Stimulated activated naive CD8-positive, alpha-beta T cell treated with anti-CD3 and anti-CD28 coated beads, Interleukin-15, Interleukin-2, amounts not matched to agents 100 ng/mL and 50 ng/mL, for 24 hours (primary cell): ENCODE measurements at regions not wholly inside any gene's neighbourhood (a gene's known extent, or its start where the extent isn't known, plus 50 kb on each side); places are given as distances from the start of the nearest gene placed in this dataset.
"Not testable (repeated sequence)": the region's sequence is repeated elsewhere in the genome, so short reads cannot be mapped to it uniquely, and the experiment has no call there.

Source experiments
- H3K27ac Mint-ChIP-seq: one replicate; pipeline ENCODE4 v1.8.0; 2021; ENCODE audit warnings: mild to moderate bottlenecking, mixed read lengths
- H3K27me3 Mint-ChIP-seq: one replicate; pipeline ENCODE4 v1.8.0; 2021; ENCODE audit warnings: mixed read lengths
- H3K36me3 Mint-ChIP-seq: one replicate; pipeline ENCODE4 v1.8.0; 2021; ENCODE audit warnings: low read depth, mixed read lengths
- H3K4me1 Mint-ChIP-seq: one replicate; pipeline ENCODE4 v1.8.0; 2021; ENCODE audit warnings: low read depth, mixed read lengths
- H3K4me3 Mint-ChIP-seq: one replicate; pipeline ENCODE4 v1.8.0; 2021; ENCODE audit warnings: mild to moderate bottlenecking, mixed read lengths
- H3K9me3 Mint-ChIP-seq: one replicate; pipeline ENCODE4 v1.8.0; 2021; ENCODE audit warnings: mixed read lengths

- Mint-ChIP-seq H3K27me3 (peaks cover 19% of the 10 kb centered on the region), H3K4me1 (no peaks in the 10 kb centered on the region), H3K27ac (no peak overlapping the region), H3K36me3 (no peaks in the 10 kb centered on the region), H3K4me3 (no peak overlapping the region), H3K9me3 (no peaks in the 10 kb centered on the region)
Observed at GRCh38 chr11:69869311-69869939, 50.2 kb upstream of the FGF3 start.

- no peak overlapping the region for H3K27ac Mint-ChIP-seq
- H3K4me3 Mint-ChIP-seq: no peak overlapping the region
- H3K27me3 Mint-ChIP-seq: peaks cover 17% of the 10 kb centered on the region
- H3K9me3 Mint-ChIP-seq: no peaks in the 10 kb centered on the region
- H3K36me3 Mint-ChIP-seq: no peaks in the 10 kb centered on the region
- no peaks in the 10 kb centered on the region for H3K4me1 Mint-ChIP-seq
Observed at GRCh38 chr11:69870766-69871165, 51.5 kb upstream of the FGF3 start.

GRCh38 chr11:69873166-69874077 is 54.2 kb upstream of the FGF3 start:
- H3K36me3 Mint-ChIP-seq: no peaks in the 10 kb centered on the region

GRCh38 chr11:69874178-69874983 is 55.2 kb upstream of the FGF3 start:
- Mint-ChIP-seq H3K9me3 (no peaks in the 10 kb centered on the region), H3K4me3 (no peak overlapping the region), H3K36me3 (no peaks in the 10 kb centered on the region), H3K4me1 (no peaks in the 10 kb centered on the region), H3K27ac (no peak overlapping the region), H3K27me3 (peaks cover under 1% of the 10 kb centered on the region)

More at GRCh38 chr11:69873166-69874077, 54.2 kb upstream of the FGF3 start:
- Mint-ChIP-seq H3K4me3 (no peak overlapping the region), H3K9me3 (no peaks in the 10 kb centered on the region), H3K27ac (no peak overlapping the region), H3K27me3 (peaks cover 8% of the 10 kb centered on the region), H3K4me1 (no peaks in the 10 kb centered on the region)

GRCh38 chr11:69874984-69875624 is 55.9 kb upstream of the FGF3 start:
- H3K9me3 Mint-ChIP-seq: no peaks in the 10 kb centered on the region
- H3K4me3 Mint-ChIP-seq: no peak overlapping the region
- no peaks in the 10 kb centered on the region for H3K4me1 Mint-ChIP-seq
- H3K27me3 Mint-ChIP-seq: no peaks in the 10 kb centered on the region
- H3K36me3 Mint-ChIP-seq: no peaks in the 10 kb centered on the region
- H3K27ac Mint-ChIP-seq: no peak overlapping the region

- Mint-ChIP-seq H3K4me3 (no peak overlapping the region), H3K27ac (no peak overlapping the region), H3K27me3 (no peaks in the 10 kb centered on the region), H3K4me1 (no peaks in the 10 kb centered on the region), H3K36me3 (no peaks in the 10 kb centered on the region), H3K9me3 (no peaks in the 10 kb centered on the region)
Observed at GRCh38 chr11:69876013-69876412, 56.8 kb upstream of the FGF3 start.

- H3K9me3 Mint-ChIP-seq: no peaks in the 10 kb centered on the region
- no peaks in the 10 kb centered on the region for H3K4me1 Mint-ChIP-seq
- H3K27me3 Mint-ChIP-seq: no peaks in the 10 kb centered on the region
- H3K36me3 Mint-ChIP-seq: no peaks in the 10 kb centered on the region
- no peak overlapping the region for H3K27ac Mint-ChIP-seq
- no peak overlapping the region for H3K4me3 Mint-ChIP-seq
Observed at GRCh38 chr11:69877235-69877634, 58.0 kb upstream of the FGF3 start.

GRCh38 chr11:69877704-69878103 is 58.5 kb upstream of the FGF3 start:
- H3K36me3 Mint-ChIP-seq, H3K4me1 Mint-ChIP-seq, H3K27ac Mint-ChIP-seq, H3K4me3 Mint-ChIP-seq, H3K9me3 Mint-ChIP-seq, H3K27me3 Mint-ChIP-seq: not testable (repeated sequence)

GRCh38 chr11:69878144-69878883 is 59.1 kb upstream of the FGF3 start:
- H3K36me3 Mint-ChIP-seq: no peaks in the 10 kb centered on the region
- H3K4me3 Mint-ChIP-seq: no peak overlapping the region
- no peaks in the 10 kb centered on the region for H3K27me3 Mint-ChIP-seq
- H3K9me3 Mint-ChIP-seq: no peaks in the 10 kb centered on the region
- H3K27ac Mint-ChIP-seq: no peak overlapping the region
- H3K4me1 Mint-ChIP-seq: no peaks in the 10 kb centered on the region

GRCh38 chr11:69878927-69879728 is 59.9 kb upstream of the FGF3 start:
- Mint-ChIP-seq H3K36me3 (no peaks in the 10 kb centered on the region), H3K27ac (no peak overlapping the region), H3K9me3 (no peaks in the 10 kb centered on the region), H3K4me1 (no peaks in the 10 kb centered on the region), H3K27me3 (no peaks in the 10 kb centered on the region), H3K4me3 (no peak overlapping the region)

GRCh38 chr11:69879729-69880005 is 60.5 kb upstream of the FGF3 start:
- Mint-ChIP-seq H3K27me3 (no peaks in the 10 kb centered on the region), H3K4me3 (no peak overlapping the region), H3K4me1 (no peaks in the 10 kb centered on the region), H3K27ac (no peak overlapping the region), H3K36me3 (no peaks in the 10 kb centered on the region), H3K9me3 (no peaks in the 10 kb centered on the region)

- no peak overlapping the region for H3K4me3 Mint-ChIP-seq
- H3K4me1 Mint-ChIP-seq: no peaks in the 10 kb centered on the region
- no peaks in the 10 kb centered on the region for H3K9me3 Mint-ChIP-seq
- no peaks in the 10 kb centered on the region for H3K36me3 Mint-ChIP-seq
- no peaks in the 10 kb centered on the region for H3K27me3 Mint-ChIP-seq
- H3K27ac Mint-ChIP-seq: no peak overlapping the region
Observed at GRCh38 chr11:69880041-69880825, 61.0 kb upstream of the FGF3 start.

GRCh38 chr11:69880826-69881445 is 61.7 kb upstream of the FGF3 start:
- H3K4me3 Mint-ChIP-seq: no peak overlapping the region
- no peaks in the 10 kb centered on the region for H3K36me3 Mint-ChIP-seq
- no peaks in the 10 kb centered on the region for H3K9me3 Mint-ChIP-seq
- no peaks in the 10 kb centered on the region for H3K4me1 Mint-ChIP-seq
- no peak overlapping the region for H3K27ac Mint-ChIP-seq
- H3K27me3 Mint-ChIP-seq: no peaks in the 10 kb centered on the region
